ENCODE measurements at regions not wholly inside any gene's neighbourhood (a gene's known extent, or its start where the extent isn't known, plus 50 kb on each side); places are given as distances from the start of the nearest gene placed in this dataset.

DNA sequence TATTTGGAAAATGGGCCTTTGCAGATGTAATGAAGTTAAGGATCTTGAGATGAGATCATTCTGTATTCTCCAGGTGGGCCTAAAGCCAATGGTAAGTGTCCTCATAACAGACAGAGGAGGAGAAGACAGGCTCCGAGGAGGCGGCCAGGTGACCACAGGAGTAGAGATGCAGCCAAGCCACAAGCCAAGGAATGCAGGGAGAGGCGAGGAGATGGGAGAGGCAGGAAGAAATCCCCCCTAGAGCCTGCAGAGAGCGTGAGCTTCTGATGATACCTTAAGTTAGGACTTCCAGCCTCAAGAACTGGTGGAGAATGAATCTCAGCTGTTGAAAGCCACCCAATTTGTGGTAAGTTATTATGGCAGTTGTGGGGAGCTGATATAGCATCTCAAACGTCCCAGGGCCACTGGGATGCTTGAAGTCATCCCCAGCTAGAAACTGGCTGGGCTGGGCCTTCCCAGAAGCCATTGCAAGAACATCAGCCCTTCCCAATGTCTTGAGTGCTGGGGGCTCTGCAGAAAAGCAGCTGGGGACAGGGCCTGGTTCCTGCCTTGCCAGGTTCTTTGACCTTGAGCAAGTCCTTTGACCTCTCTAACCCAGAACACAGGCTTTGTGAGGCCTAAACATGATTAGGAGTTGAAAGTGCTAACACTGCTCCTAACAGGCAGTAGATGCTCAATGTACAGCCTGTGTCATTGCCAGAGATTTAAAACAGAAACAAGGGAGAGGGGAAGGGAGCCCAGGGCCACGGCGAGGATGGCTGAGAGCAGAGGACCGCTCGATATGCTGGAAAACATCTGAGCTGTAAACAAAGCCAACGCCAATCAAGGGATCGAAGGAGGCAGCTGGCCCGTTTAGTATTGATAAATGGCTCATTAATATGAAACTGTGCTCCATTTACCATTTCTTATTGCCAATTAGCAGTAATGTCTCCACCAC, 632.3 kb downstream of the TBC1D22A start:
- DNase-seq (ENCODE audit: low spot score): no peak

- no peak for DNase-seq (ENCODE audit: low spot score)
Observed at GRCh38 chr22:47393191-47393590, 630.7 kb downstream of the TBC1D22A start.

DNA sequence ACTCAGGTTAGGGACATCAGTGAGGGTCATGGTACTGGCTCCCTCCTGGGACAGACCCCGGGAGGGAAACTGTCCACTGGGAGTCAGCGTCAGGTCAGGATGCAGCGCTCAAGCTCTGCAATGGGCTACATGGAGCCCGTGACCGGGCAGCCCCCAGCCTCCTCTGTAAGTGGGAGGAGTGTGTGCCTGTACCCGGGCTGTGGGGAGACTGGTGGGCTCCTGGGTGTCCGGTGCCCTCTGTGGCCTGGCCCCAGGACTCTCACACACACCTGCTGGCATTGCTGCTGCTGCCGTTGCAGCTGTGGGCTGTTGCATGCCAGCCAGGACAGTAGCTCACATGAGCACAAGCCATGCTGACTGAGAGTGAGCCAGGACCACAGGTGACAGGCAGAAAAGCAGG, 630.3 kb downstream of the TBC1D22A start:
- no peak for DNase-seq (ENCODE audit: low spot score)

DNA sequence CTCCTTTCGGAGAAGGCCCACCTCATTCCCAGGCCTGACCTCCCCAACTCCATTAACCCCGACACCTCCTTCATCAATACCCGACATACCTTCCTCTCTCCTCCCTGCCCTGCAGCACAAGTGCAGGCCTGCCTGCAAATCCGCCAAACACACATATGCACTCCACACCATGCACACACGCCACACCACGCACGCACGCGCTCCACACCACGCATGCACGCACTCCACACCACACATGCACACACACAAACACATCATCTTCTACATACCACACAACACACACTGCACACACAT, 629.6 kb downstream of the TBC1D22A start:
- no peak for DNase-seq (ENCODE audit: low spot score)

- DNase-seq (ENCODE audit: low spot score): no peak
Observed at GRCh38 chr22:47391169-47392053, 629.0 kb downstream of the TBC1D22A start.

- DNase-seq (ENCODE audit: low spot score): no peak
Observed at GRCh38 chr22:47390026-47390970, 627.8 kb downstream of the TBC1D22A start.

DNA sequence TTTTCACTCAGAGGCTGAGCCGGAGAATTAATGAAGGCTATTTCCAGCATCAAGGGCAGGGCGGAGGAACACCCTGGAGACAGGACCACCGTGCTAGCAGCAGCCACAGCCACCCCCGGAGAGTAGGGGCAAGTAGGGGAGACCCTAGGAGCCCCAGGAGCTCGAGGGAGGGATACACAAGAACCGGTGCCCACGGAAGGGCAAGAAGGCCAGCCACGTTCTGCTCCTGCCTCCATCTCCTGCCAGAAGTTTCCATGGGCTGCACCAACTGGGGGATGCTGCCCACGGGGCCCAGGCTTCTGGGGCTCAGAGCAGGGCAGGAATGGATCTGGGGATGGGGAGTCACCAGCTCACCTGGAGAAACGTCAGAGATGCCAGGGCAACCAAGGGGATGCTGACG, 626.8 kb downstream of the TBC1D22A start:
- no peak for DNase-seq (ENCODE audit: low spot score)

DNA sequence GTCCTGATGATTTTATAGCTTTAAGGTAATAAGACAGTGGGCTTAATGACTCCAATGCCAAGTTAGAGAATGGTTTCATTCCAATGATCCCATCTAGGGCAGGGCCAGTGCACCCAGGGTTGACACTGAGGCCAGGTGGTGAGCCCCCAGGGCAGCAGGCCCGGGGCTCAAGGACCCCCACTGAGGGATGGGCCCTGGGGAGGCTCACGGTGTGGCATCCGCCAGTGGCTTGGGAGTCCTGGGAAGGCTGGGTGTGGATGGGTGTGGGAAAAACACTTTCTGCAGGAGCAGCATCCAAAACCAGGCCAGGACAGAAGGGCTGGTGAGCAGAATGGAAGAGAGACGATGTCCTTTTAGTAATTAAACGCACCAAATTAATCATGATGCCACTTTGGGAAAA, 626.3 kb downstream of the TBC1D22A start:
- no peak for DNase-seq (ENCODE audit: low spot score)

DNA sequence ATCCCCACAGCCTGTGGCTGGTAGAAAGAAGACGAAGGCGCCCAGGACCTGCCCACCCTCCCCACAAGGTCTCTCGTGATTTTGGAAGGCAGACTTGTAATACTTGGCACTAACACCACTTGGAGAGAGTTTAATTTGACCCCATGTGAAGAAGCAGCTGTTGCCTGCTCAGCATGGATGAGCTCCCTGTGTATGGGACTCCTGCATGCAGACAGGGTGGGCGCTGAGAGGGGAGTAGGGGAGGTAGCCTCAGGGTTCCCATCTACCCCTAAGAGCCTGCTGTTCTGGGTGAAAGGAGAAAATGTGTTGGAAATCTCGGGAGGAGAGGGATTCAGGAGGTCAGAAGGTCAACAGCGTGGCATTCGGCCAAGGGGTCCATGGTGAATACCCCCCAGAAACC, 625.9 kb downstream of the TBC1D22A start:
- no peak for DNase-seq (ENCODE audit: low spot score)

GRCh38 chr22:47386812-47387510, 624.5 kb downstream of the TBC1D22A start:
- DNase-seq (ENCODE audit: low spot score): no peak

DNA sequence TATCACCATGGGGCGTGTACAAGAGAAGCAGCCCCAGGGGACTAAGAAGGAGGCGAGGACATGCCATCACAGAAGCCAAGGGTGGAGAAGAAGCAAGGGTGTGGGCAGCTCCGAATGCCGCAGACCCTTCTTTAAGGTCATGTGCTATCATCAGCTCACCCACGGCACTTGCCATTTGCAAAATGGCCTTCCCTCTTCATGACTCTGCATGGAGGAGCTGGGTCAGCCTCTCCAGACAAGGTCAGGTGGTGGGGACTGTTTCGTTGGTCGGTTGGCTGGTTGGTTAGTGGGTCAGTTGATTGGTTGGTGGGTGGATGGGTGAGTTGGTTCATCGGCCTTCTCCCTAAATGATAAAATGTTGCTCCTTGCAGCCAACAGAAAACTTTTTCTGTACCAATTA, 622.5 kb downstream of the TBC1D22A start:
- DNase-seq (ENCODE audit: low spot score): no peak

DNA sequence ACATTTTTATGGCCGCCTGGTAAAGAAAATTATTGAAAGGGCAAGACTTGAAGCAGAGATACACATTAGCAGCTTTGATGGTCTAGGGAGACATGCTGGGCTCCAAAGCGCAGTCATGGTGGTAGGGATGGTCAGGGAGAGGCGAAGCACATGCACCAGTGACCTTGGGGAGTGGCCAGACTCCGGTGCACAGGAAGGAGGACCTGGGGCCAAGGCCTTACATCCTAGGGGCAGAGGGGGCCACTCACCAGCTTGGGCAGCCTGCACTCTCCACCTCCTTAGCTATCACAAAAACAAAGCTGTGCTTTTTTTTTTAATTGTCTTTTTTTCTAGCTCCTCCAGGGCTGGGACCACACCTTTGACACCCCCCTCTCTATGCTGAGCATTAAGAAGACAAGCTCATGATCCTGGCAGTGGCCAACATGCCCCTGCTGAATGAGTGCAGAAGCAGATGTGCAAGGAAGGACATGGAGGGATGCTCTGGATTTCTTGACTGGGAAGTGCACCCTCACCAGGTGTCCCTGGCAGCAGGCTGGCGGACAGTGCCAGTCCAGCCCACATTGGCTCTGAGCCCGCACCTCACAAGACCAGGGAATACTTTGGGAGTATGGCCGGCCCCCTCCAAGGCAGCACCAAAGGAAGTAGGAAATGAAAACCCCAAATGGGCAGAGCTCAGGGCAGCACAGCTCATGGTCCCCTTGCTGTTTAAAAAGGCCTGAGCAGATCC, 619.9 kb downstream of the TBC1D22A start:
- no peak for DNase-seq (ENCODE audit: low spot score)

GRCh38 chr22:47381240-47381639, 618.8 kb downstream of the TBC1D22A start:
- no peak for DNase-seq (ENCODE audit: low spot score)

GRCh38 chr22:47380692-47381091, 618.2 kb downstream of the TBC1D22A start:
- DNase-seq (ENCODE audit: low spot score): no peak

DNA sequence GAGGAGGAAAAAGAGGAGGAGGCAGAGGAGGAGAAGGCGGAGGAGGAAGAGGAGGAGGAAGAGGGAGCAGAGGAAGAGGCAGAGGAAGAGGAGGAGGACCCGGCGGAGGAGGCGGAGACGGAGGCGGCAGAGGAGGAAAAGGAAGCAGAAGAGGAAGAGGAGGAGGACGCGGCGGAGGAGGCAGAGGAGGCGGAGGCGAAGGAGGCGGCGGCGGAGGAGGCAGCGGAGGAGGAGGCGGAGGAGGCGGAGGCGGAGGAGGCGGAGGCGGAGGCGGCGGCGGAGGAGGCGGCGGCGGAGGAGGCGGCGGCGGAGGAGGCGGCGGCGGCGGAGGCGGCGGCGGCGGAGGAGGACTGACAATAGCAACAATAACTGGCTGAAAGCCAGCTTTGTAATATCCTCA, 616.6 kb downstream of the TBC1D22A start:
- DNase-seq (ENCODE audit: low spot score): no peak

GRCh38 chr22:47377926-47378560, 615.6 kb downstream of the TBC1D22A start:
- DNase-seq (ENCODE audit: low spot score): no peak

DNA sequence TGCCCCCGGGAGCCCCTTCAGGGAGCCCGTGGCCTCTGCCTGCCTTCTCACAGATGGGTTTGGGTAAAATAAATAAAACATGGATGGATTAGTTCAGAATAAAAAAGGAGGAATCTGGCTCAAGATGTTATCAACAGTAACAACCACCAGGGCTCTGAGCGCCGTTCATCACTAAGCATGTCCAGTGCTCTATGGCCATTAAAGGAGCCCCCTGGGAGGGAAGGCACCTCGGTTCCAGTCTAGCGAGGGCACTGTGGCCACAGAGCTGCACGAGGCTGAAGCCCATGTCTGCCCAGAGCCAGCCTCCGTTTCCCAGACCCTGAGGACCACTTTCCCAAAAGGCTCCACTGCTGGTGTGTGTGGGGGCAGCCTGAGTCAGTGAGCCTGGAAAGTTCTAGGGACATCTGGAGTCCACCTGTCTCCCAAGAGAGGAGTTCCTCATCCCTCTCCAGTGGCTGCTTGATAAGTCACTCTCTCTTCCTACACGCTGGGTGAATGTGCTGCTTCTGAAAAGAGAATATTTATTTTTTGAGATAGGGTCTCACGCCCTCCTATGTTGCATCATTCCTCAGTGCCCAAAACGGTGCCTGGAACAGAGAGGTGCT, 614.6 kb downstream of the TBC1D22A start:
- no peak for DNase-seq (ENCODE audit: low spot score)

- DNase-seq (ENCODE audit: low spot score): no peak
Observed at GRCh38 chr22:47376322-47376700, 613.9 kb downstream of the TBC1D22A start.

DNA sequence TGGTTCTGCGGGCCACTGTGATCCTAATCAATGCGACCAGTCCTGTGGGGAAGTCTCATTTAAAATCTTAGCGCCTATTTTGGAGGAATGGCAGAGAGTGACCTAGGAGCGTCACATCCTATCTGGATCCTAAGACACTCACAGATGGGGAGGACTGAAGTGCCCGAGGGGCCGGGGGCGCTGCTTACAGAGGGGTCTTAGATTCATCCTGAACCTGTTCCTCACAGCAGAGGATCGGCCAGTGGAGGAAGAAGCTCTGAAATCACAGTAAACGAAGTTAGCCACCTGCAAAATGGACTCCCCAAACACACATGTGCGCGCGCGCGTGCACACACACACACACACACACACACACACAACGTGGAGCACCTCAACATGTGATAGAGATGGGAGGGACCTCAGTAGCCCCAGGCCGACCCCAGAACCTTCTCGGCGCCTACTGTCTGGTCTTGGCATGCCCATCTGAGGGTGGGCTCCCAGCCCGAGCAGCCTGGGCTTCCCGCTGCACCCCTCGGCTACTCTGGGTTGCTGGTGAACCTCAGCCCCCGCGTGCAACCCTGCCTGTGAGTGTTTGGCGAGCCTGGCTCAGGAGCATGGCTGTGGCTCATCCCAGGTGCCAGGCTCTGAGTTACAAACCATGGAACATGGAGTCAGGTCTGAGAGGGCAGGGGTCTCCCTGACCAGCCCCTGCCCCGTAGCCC, 613.3 kb downstream of the TBC1D22A start:
- DNase-seq (ENCODE audit: low spot score): no peak

Measured in putamen (tissue), 1 donor.